Fibroblast of skin of right quadriceps (primary cell): ENCODE measurements at regions not wholly inside any gene's neighbourhood (a gene's known extent, or its start where the extent isn't known, plus 50 kb on each side); places are given as distances from the start of the nearest gene placed in this dataset.
"Not testable (repeated sequence)": the region's sequence is repeated elsewhere in the genome, so short reads cannot be mapped to it uniquely, and the experiment has no call there.

Source experiments
- DNase-seq: peaks from one replicate; pipeline ENCODE4 v3.0.0-alpha.2; 2013

DNA sequence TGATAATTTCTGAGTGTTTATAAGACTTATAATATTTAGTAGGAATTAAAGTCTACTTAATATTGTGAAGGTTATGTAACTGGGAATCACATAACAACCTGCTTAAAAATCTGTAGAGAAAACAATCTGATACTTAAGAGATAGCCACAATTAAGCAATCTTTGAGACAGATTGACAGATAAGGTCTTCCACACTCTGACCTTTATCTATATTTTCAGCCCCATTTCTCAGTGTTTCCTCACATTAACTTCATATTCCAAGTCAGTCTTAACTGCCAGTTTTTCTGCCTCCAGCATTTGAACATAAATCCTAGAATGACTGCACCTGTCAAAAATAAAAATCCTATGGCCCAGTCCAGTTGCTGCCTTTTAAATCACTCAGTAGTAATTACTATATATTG, 423.2 kb downstream of the PYDC2 start:
- DNase-seq: no peak

DNA sequence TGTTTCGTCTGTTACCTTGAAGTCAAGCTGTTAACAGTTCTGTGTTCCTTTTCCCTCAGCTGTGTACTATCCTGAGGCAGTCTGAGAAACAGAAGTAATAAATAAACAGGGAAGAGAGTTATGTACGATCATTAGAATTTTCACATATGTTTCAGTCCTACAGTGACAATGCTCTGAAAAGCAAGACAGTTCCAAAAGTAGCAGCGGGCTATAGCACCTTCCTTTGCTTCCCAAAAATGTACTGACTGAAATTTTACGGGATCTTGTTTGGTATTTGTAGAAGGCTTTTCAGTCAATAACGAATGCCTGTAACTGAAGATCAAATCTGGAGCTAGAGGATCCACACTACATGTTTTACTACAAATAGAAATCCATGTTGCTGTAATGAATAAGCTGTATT, 428.1 kb downstream of the PYDC2 start:
- no peak for DNase-seq

DNA sequence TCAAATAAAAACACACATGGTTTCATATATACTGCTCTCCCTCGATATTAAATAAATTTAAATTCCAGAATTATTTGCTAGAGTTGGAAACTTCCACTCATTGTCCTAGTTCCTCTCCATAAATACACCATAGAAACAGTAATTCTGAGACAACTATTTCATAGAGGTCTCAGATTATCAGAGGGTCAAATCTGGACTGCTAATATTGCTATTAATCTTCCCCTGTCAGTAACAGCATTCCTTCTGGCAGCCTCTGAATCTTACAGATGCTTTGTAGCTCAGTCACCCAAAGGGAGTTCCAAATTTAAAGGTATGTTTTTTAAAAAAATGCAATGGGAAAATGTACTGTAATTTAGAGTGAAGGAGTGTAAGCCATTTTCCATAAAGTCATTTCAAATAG, 428.8 kb downstream of the PYDC2 start:
- DNase-seq: peak; percentile 47

DNA sequence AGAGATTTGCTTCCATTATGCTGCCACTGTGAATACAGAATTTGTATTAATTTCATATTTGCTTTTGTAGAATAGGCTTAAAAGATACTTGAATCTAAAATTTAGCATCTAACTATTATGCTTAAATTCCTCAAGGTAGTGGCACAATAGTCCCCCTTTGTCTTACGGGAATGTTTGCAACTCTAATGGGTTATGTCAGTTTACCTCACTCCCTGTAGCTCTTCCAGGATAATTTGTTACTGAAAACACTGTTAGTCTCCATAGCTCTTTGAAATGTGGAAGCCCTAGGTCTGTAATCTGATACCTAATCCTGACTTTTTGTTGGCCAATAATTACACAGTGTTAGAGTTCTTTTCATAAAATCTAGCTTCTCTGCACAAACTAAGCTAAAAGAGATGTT, 433.4 kb downstream of the PYDC2 start:
- DNase-seq: no peak

GRCh38 chr3:191901741-191902140, 440.8 kb downstream of the PYDC2 start:
- DNase-seq: no peak

GRCh38 chr3:191912616-191913204, 451.7 kb downstream of the PYDC2 start:
- no peak for DNase-seq

DNA sequence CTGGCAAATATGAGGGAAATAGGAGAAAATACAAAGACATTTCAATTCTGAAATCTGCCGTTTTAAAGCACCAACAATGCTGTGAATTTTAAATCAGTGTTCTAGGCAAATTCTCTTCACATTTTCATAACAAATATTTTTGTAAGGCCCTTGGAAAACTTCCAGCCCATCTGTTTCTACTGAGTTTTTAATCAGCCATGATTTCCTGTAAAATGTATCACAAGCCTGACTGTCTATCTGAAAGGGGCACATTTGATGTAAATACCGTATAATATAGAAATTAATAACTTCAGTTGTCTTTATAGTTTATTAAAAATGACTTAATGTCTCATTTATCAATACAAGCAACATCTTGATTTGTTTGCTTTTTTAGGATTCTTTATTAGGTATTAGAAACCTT, 454.7 kb downstream of the PYDC2 start:
- peak; percentile 13 for DNase-seq

DNA sequence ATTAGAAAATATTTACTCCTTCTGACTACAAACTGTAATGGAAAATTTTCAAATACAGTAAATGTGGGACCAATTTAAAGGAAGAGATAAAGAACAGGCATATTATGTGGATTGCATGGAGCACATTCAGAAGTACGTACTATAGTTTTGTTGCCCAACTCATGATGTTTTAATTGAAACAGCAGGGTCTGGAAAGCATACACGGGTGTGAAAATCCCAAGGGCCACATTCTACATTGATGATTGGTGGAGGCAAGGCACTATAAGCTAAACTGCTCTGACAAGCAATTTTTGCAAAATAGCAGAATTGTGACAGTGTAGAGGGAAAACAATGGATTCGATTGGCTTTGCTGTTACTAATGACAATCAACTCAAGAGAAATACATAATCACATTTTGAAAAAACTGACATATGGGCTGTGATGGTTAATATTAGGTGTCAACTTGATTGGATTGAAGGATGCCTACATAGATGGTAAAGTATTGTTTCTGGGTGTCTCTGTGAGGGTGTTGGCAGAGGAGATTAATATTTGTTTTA, 458.6 kb downstream of the PYDC2 start:
- DNase-seq: no peak

DNA sequence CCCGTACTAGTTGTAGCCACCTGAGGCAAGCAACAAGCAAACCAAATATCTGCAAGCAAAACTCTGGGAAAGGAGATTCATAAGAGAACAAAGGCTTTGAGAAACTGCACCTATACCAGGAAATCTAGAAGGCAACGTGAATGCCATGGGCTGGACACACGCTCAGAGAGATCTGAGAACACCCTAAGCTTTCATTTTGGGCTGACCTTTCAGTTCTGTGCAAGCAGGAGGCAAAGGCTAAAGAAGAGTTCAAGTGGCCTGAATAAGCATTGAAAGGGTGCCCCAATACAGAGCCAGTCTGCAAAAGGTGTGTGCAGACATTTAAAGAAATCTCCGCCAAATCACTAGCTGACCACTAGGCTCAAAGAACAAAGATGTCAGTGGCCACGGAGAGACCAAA, 461.6 kb downstream of the PYDC2 start:
- no peak for DNase-seq

GRCh38 chr3:191927183-191927817, 466.3 kb downstream of the PYDC2 start:
- not testable (repeated sequence) for DNase-seq

DNA sequence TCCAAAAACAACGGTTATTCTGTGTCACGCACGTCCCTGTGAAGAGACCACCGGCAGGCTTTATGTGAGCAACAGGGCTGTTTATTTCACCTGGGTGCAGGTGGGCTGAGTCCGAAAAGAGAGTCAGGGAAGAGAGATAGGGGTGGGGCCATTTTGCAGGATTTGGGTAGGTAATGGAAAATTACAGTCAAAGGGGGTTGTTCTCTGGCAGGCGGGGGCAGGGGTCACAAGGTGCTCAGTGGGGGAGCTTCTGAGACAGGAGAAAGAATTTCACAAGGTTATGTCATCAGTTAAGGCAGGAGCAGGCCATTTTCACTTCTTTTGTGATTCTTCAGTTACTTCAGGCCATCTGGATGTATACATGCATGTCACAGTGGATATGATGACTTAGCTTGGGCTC, 467.0 kb downstream of the PYDC2 start:
- DNase-seq: not testable (repeated sequence)

DNA sequence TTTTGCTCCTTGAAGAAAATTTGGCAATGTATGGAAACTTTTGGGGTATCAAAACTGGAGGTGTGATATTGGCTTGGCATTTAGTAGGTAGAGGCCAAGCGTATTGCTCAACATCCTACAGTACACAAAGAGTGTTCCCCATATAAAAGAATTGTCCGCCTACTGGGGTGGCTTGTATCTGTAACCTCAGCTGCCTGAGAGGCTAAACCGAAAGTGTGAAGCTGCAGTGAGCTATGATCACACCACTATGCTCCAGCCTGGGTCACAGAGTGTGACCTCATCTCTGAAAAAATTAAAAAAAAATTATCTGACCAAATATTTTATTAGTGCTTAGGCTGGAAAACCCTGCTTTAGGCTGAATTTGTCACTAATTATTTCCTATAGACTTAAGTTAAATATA, 483.9 kb downstream of the PYDC2 start:
- no peak for DNase-seq

- no peak for DNase-seq
These were observed 491.2 kb downstream of the PYDC2 start for GRCh38 chr3:191952186-191952585.

- DNase-seq: no peak
These were observed 491.6 kb downstream of the PYDC2 start for GRCh38 chr3:191952609-191953008.

DNA sequence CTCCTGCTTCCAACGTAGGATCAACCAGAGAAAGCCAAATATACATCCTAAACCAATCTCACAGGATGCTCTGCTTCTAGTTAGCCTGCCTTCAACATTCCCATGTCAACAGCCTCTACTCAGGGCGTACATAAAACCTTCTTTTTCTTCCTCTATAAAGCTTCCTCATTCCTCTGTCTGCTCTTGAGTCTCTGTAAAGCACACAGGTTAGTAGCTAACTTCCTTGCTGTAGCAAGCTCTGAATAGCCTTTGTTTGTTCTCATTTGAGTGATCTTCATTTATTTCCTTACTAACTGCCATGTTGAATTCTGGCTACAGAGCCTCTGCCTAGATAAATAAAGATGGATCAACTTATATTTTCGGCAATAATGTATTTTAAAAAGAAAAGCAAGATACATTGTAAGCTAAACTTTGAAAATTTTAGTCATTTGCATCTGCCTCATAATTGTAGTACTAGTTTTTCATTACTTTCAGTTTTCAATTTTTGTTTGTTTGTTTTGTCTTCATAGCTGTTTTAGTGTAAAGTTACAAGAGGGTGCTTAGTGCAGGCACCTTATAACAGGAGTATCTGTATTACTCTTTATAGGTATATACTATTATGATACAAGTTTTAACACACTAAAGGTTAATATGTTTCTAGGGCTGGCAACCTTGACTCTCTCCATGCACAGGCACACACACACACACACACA, 498.2 kb downstream of the PYDC2 start:
- no peak for DNase-seq

DNA sequence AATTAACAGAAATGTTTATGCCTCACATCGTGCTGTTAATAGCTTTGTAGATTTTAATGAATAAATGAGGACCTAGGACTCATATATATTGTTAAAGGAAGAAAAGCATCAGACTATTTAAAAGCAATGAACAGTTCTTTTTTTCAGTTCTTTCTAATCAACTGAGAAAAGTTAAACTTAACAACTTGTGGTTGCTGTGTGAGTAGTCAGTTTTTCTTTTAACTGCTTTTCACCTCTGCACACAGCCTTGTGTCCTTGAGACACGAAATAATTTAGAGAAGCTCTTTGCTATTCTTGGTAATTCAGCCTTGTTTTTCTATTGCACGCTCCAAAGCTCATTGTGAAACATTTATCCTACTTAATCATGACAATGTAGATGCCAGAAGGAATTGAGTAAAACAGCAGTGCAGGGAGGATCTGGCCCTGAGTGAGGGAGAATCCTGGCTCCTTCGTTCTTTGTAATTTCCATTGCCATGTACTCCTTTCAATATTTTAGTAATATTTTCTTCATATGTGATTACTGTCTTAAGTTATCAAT, 499.0 kb downstream of the PYDC2 start:
- DNase-seq: no peak

GRCh38 chr3:191961022-191961421, 500.1 kb downstream of the PYDC2 start:
- no peak for DNase-seq

GRCh38 chr3:191961529-191961928, 500.6 kb downstream of the PYDC2 start:
- no peak for DNase-seq

DNA sequence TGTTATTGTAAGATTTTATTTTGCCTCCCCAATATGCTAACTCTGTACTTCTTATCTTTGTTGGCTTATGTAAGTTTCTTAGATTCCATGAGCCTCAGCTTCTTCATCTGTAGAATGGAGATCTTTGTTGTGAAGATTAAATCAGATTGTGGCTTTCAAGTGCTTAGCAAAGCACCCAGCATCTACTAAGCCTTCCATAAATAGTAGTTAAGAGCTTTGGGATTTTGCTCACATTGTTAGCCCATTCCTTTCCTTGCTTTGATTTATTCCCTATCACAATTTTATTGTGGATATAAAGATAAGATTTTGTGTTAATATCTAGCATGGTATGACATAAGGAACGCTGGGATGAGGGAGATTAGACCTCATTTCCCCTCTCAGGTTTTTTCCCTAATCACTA, 501.4 kb downstream of the PYDC2 start:
- no peak for DNase-seq

- peak; percentile 67 for DNase-seq
These were observed 502.2 kb downstream of the PYDC2 start for GRCh38 chr3:191963182-191963581.

DNA sequence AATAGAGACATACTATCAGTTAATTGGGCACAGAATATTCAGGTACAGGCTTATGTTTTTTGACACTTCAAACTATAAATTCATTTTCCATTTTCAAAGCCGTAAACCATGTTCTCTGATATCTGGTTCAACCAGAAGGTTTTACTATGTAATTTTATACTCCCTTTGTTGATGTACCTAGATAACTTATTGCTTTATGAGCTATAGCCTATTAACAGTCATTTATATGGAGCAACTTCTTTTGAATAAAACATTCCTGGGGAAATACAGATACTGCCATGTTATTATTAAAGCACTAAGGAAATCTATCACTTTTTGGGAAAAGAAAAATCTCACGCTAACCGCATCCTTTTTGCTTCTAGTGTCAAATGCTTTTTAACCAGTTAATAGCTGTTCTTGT, 505.6 kb downstream of the PYDC2 start:
- DNase-seq: no peak

- no peak for DNase-seq
These were observed 507.3 kb downstream of the PYDC2 start for GRCh38 chr3:191968299-191968698.

- DNase-seq: no peak
These were observed 511.9 kb downstream of the PYDC2 start for GRCh38 chr3:191972714-191973398.
